ENCODE measurements at regions not wholly inside any gene's neighbourhood (a gene's known extent, or its start where the extent isn't known, plus 50 kb on each side); places are given as distances from the start of the nearest gene placed in this dataset.

GRCh38 chr16:8380311-8380710 is 210.0 kb downstream of the TMEM114 start:
- TF ChIP-seq CTCF (IDR thresholded peaks at IDR 0.05) (no peak), POLR2A (IDR thresholded peaks at IDR 0.05) (no peak)
